Activated T-helper 17 cell treated with anti-CD3 and anti-CD28 coated beads, Interleukin-2, amount 50 U/mL, for 72 hours (primary cell): ENCODE measurements at regions not wholly inside any gene's neighbourhood (a gene's known extent, or its start where the extent isn't known, plus 50 kb on each side); places are given as distances from the start of the nearest gene placed in this dataset.
"Not testable (repeated sequence)": the region's sequence is repeated elsewhere in the genome, so short reads cannot be mapped to it uniquely, and the experiment has no call there.

Experiments
- ATAC-seq: fragments of 150-1000 bp; cut with Tn5 transposase; replicated peaks from 2 replicates; pipeline ENCODE4 v1.10.0; 2021; ENCODE audit warnings: mild to moderate bottlenecking, moderate library complexity
- H3K27ac Mint-ChIP-seq: one replicate; pipeline ENCODE4 v1.8.0; 2022; ENCODE audit warnings: mixed read lengths
- H3K27me3 Mint-ChIP-seq: one replicate; pipeline ENCODE4 v1.8.0; 2022; ENCODE audit warnings: mixed read lengths
- H3K36me3 Mint-ChIP-seq: one replicate; pipeline ENCODE4 v1.8.0; 2022; ENCODE audit warnings: low read depth, mild to moderate bottlenecking, mixed read lengths
- H3K4me1 Mint-ChIP-seq: one replicate; pipeline ENCODE4 v1.8.0; 2022; ENCODE audit warnings: mixed read lengths
- H3K4me3 Mint-ChIP-seq: one replicate; pipeline ENCODE4 v1.8.0; 2022; ENCODE audit warnings: mild to moderate bottlenecking, mixed read lengths
- H3K9me3 Mint-ChIP-seq: one replicate; pipeline ENCODE4 v1.8.0; 2022; ENCODE audit warnings: mixed read lengths

- H3K4me1 Mint-ChIP-seq, ATAC-seq, H3K9me3 Mint-ChIP-seq, H3K27me3 Mint-ChIP-seq, H3K36me3 Mint-ChIP-seq, H3K27ac Mint-ChIP-seq, H3K4me3 Mint-ChIP-seq: not testable (repeated sequence)
Measured at GRCh38 chr16:16448423-16448822, 69.5 kb downstream of the NPIPA7 start.

GRCh38 chr16:16449712-16450237, 70.8 kb downstream of the NPIPA7 start:
- H3K4me3 Mint-ChIP-seq, ATAC-seq, H3K36me3 Mint-ChIP-seq: not testable (repeated sequence)

GRCh38 chr16:16451721-16452410, 72.9 kb downstream of the NPIPA7 start:
- not testable (repeated sequence) for H3K4me3 Mint-ChIP-seq, H3K4me1 Mint-ChIP-seq, ATAC-seq, H3K27ac Mint-ChIP-seq, H3K36me3 Mint-ChIP-seq, H3K9me3 Mint-ChIP-seq, H3K27me3 Mint-ChIP-seq

More at GRCh38 chr16:16449712-16450237, 70.8 kb downstream of the NPIPA7 start:
- not testable (repeated sequence) for H3K27me3 Mint-ChIP-seq, H3K27ac Mint-ChIP-seq, H3K9me3 Mint-ChIP-seq, H3K4me1 Mint-ChIP-seq

GRCh38 chr16:16458579-16458978, 79.6 kb downstream of the NPIPA7 start:
- not testable (repeated sequence) for H3K4me3 Mint-ChIP-seq, H3K27me3 Mint-ChIP-seq, H3K9me3 Mint-ChIP-seq, H3K27ac Mint-ChIP-seq, ATAC-seq, H3K4me1 Mint-ChIP-seq, H3K36me3 Mint-ChIP-seq

GRCh38 chr16:16463792-16464191, 84.9 kb downstream of the NPIPA7 start:
- H3K4me3 Mint-ChIP-seq, H3K4me1 Mint-ChIP-seq, H3K9me3 Mint-ChIP-seq, H3K27ac Mint-ChIP-seq, H3K27me3 Mint-ChIP-seq, H3K36me3 Mint-ChIP-seq, ATAC-seq: not testable (repeated sequence)

- ATAC-seq, H3K27ac Mint-ChIP-seq, H3K36me3 Mint-ChIP-seq, H3K27me3 Mint-ChIP-seq, H3K4me3 Mint-ChIP-seq, H3K9me3 Mint-ChIP-seq, H3K4me1 Mint-ChIP-seq: not testable (repeated sequence)
Measured at GRCh38 chr16:16488919-16489318, 110.0 kb downstream of the NPIPA7 start.

GRCh38 chr16:16489466-16489865, 110.5 kb downstream of the NPIPA7 start:
- not testable (repeated sequence) for H3K9me3 Mint-ChIP-seq, H3K4me3 Mint-ChIP-seq, H3K4me1 Mint-ChIP-seq, H3K27ac Mint-ChIP-seq, H3K27me3 Mint-ChIP-seq, ATAC-seq, H3K36me3 Mint-ChIP-seq

GRCh38 chr16:16494114-16494513, 115.2 kb downstream of the NPIPA7 start:
- not testable (repeated sequence) for H3K36me3 Mint-ChIP-seq, H3K27ac Mint-ChIP-seq, H3K4me3 Mint-ChIP-seq, H3K27me3 Mint-ChIP-seq, ATAC-seq, H3K4me1 Mint-ChIP-seq, H3K9me3 Mint-ChIP-seq

DNA sequence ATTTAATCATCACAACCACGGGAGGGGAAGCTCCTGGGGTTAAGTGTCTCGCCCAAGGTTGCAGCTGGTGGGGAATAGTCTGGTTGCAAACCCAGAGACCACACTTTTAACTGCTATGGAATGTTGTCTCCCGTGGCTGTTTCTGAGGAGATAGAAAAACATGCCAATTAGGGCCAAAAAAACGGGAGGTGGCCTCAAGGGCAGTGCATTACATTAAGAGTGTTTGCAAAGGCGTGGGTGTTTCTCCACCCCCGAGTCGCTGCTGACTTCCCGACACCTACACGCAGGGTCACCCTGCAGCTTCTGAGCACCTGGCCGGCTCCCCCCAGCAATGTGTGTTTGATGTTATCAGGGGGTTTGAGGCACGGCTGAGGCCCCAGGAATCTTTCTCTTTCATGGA, 116.1 kb downstream of the NPIPA7 start:
- H3K36me3 Mint-ChIP-seq, H3K27me3 Mint-ChIP-seq, H3K27ac Mint-ChIP-seq, H3K4me1 Mint-ChIP-seq, ATAC-seq, H3K4me3 Mint-ChIP-seq, H3K9me3 Mint-ChIP-seq: not testable (repeated sequence)

- not testable (repeated sequence) for H3K9me3 Mint-ChIP-seq, H3K27ac Mint-ChIP-seq, H3K27me3 Mint-ChIP-seq
Measured at GRCh38 chr16:16499875-16500274, 120.9 kb downstream of the NPIPA7 start.

DNA sequence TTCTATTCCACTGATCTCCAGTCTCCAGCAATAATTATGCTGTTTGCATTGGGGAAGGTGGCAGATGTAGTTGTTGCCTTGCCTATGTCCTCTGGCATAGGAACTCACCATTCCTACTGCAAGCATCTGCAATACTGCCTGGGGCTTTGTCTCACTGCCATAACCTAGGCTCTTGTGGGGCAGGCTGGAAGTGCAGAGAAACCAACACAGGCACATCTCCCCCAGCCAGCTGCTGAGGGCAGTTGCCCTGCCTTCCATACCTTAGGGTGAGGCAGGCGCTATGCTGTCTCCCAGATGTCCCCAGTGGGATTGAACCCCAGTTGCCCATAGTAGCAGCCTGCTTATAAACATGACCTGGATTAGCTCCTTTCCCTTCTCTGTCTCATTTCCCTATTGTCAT, 128.1 kb downstream of the NPIPA7 start:
- not testable (repeated sequence) for ATAC-seq, H3K4me1 Mint-ChIP-seq, H3K27me3 Mint-ChIP-seq, H3K9me3 Mint-ChIP-seq, H3K4me3 Mint-ChIP-seq, H3K36me3 Mint-ChIP-seq, H3K27ac Mint-ChIP-seq

More at GRCh38 chr16:16499875-16500274, 120.9 kb downstream of the NPIPA7 start:
- H3K36me3 Mint-ChIP-seq, ATAC-seq, H3K4me1 Mint-ChIP-seq, H3K4me3 Mint-ChIP-seq: not testable (repeated sequence)

DNA sequence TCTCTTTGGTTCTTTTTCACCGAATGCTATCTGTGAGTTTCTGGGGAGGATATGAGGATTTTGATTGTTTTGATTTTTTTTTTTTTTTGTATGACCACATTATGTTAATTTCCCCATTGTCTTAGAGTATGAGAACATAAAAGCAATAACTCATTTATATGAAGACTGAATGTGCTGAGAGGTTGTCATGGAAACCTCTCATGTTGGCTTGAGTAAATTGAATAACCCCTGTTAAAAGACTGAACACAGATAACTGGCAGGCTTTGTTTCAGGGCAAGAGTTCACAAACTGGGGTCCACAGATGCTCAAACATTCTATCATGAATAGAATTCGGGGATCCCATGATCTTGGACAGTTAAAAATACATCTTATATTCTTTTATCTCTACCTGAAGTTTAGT, 129.4 kb downstream of the NPIPA7 start:
- not testable (repeated sequence) for H3K9me3 Mint-ChIP-seq, ATAC-seq, H3K27me3 Mint-ChIP-seq, H3K4me1 Mint-ChIP-seq, H3K36me3 Mint-ChIP-seq, H3K4me3 Mint-ChIP-seq, H3K27ac Mint-ChIP-seq

- not testable (repeated sequence) for H3K27me3 Mint-ChIP-seq, H3K36me3 Mint-ChIP-seq, H3K9me3 Mint-ChIP-seq, H3K27ac Mint-ChIP-seq, H3K4me3 Mint-ChIP-seq, ATAC-seq, H3K4me1 Mint-ChIP-seq
Measured at GRCh38 chr16:16519395-16519794, 140.5 kb downstream of the NPIPA7 start.

GRCh38 chr16:16521239-16522002, 142.5 kb downstream of the NPIPA7 start:
- H3K4me1 Mint-ChIP-seq, H3K36me3 Mint-ChIP-seq, H3K27ac Mint-ChIP-seq, H3K4me3 Mint-ChIP-seq, H3K9me3 Mint-ChIP-seq, ATAC-seq, H3K27me3 Mint-ChIP-seq: not testable (repeated sequence)

- H3K27me3 Mint-ChIP-seq, H3K36me3 Mint-ChIP-seq, H3K9me3 Mint-ChIP-seq, ATAC-seq, H3K4me3 Mint-ChIP-seq, H3K27ac Mint-ChIP-seq, H3K4me1 Mint-ChIP-seq: not testable (repeated sequence)
Measured at GRCh38 chr16:16526998-16527397, 148.1 kb downstream of the NPIPA7 start.
